SJSA1 (cell line): ENCODE measurements at regions not wholly inside any gene's neighbourhood (a gene's known extent, or its start where the extent isn't known, plus 50 kb on each side); places are given as distances from the start of the nearest gene placed in this dataset.

Source experiments
- DNase-seq, 2 experiments: peaks; one replicate each; pipeline ENCODE4 v3.0.0-alpha.2; 2015 to 2020; ENCODE audit warnings: low spot score in 2 of 2, low read depth in 1 of 2
- H3K27ac ChIP-seq: fragments of 250-450 bp; sonication (Bioruptor Pico); 2 replicates; pipeline ENCODE4 v1.5.1; 2020; ENCODE audit warnings: mild to moderate bottlenecking, moderate library complexity
- H3K27me3 ChIP-seq: fragments of 250-450 bp; sonication (Bioruptor Pico); replicated peaks from 2 replicates; pipeline ENCODE4 v1.5.1; 2020; ENCODE audit warnings: mild to moderate bottlenecking, moderate library complexity
- H3K36me3 ChIP-seq: fragments of 250-450 bp; sonication (Bioruptor Pico); 2 replicates; pipeline ENCODE4 v1.5.1; 2020; ENCODE audit warnings: mild to moderate bottlenecking
- H3K4me1 ChIP-seq: fragments of 250-450 bp; sonication (Bioruptor Pico); replicated peaks from 2 replicates; pipeline ENCODE4 v1.6.1; 2021; ENCODE audit warnings: mild to moderate bottlenecking
- H3K4me3 ChIP-seq: fragments of 250-450 bp; sonication (Bioruptor Pico); 2 replicates; pipeline ENCODE4 v1.5.1; 2020; ENCODE audit warnings: mild to moderate bottlenecking
- H3K9me3 ChIP-seq: fragments of 250-450 bp; sonication (Bioruptor Pico); replicated peaks from 2 replicates; pipeline ENCODE4 v1.5.1; 2020; ENCODE audit warnings: mild to moderate bottlenecking

GRCh38 chr3:102574355-102574754 is 139.5 kb downstream of the ZPLD1 start:
- no peak overlapping the region for H3K27ac ChIP-seq
- DNase-seq: no peak
- H3K9me3 ChIP-seq: no peaks in the 10 kb centered on the region
- no peak overlapping the region for H3K4me3 ChIP-seq
- H3K27me3 ChIP-seq: no peaks in the 10 kb centered on the region
- H3K36me3 ChIP-seq: no peaks in the 10 kb centered on the region
- no peaks in the 10 kb centered on the region for H3K4me1 ChIP-seq

GRCh38 chr3:102576651-102577050 is 141.8 kb downstream of the ZPLD1 start:
- H3K4me3 ChIP-seq: no peak overlapping the region

GRCh38 chr3:102577082-102577789 is 142.4 kb downstream of the ZPLD1 start:
- no peaks in the 10 kb centered on the region for H3K9me3 ChIP-seq

More at GRCh38 chr3:102576651-102577050, 141.8 kb downstream of the ZPLD1 start:
- DNase-seq: no peak
- Histone ChIP-seq H3K9me3 (no peaks in the 10 kb centered on the region), H3K27ac (no peak overlapping the region), H3K4me1 (no peaks in the 10 kb centered on the region), H3K36me3 (no peaks in the 10 kb centered on the region), H3K27me3 (no peaks in the 10 kb centered on the region)

GRCh38 chr3:102580760-102581159 is 145.9 kb downstream of the ZPLD1 start:
- no peak for DNase-seq
- H3K4me1 ChIP-seq: no peaks in the 10 kb centered on the region
- H3K36me3 ChIP-seq: no peaks in the 10 kb centered on the region
- H3K27me3 ChIP-seq: no peaks in the 10 kb centered on the region; the same call in 1 of the 2 replicates
- H3K27ac ChIP-seq: no peak overlapping the region
- no peaks in the 10 kb centered on the region for H3K9me3 ChIP-seq
- no peak overlapping the region for H3K4me3 ChIP-seq

More at GRCh38 chr3:102577082-102577789, 142.4 kb downstream of the ZPLD1 start:
- Histone ChIP-seq H3K4me1 (no peaks in the 10 kb centered on the region), H3K27ac (no peak overlapping the region), H3K27me3 (no peaks in the 10 kb centered on the region), H3K36me3 (no peaks in the 10 kb centered on the region), H3K4me3 (no peak overlapping the region)
- no peak for DNase-seq

- H3K4me1 ChIP-seq: no peaks in the 10 kb centered on the region
- H3K4me3 ChIP-seq: no peak overlapping the region
- no peak overlapping the region for H3K27ac ChIP-seq
- H3K27me3 ChIP-seq: no peaks in the 10 kb centered on the region; the same call in 1 of the 2 replicates
- no peak for DNase-seq
- no peaks in the 10 kb centered on the region for H3K9me3 ChIP-seq
- H3K36me3 ChIP-seq: no peaks in the 10 kb centered on the region
Measured at GRCh38 chr3:102586485-102586884, 151.7 kb downstream of the ZPLD1 start.

GRCh38 chr3:102593812-102594602 is 159.2 kb downstream of the ZPLD1 start:
- Histone ChIP-seq H3K4me1 (no peaks in the 10 kb centered on the region), H3K4me3 (no peak overlapping the region), H3K36me3 (no peaks in the 10 kb centered on the region), H3K27ac (no peak overlapping the region), H3K27me3 (no peaks in the 10 kb centered on the region), H3K9me3 (no peaks in the 10 kb centered on the region)
- DNase-seq: no peak

GRCh38 chr3:102595057-102595456 is 160.2 kb downstream of the ZPLD1 start:
- no peak for DNase-seq
- H3K4me3 ChIP-seq: no peak overlapping the region
- no peaks in the 10 kb centered on the region for H3K27me3 ChIP-seq
- H3K9me3 ChIP-seq: no peaks in the 10 kb centered on the region
- no peaks in the 10 kb centered on the region for H3K36me3 ChIP-seq
- H3K27ac ChIP-seq: no peak overlapping the region
- no peaks in the 10 kb centered on the region for H3K4me1 ChIP-seq

- no peak for DNase-seq
- no peaks in the 10 kb centered on the region for H3K9me3 ChIP-seq
- H3K4me1 ChIP-seq: no peaks in the 10 kb centered on the region
- H3K27me3 ChIP-seq: no peaks in the 10 kb centered on the region
- no peak overlapping the region for H3K4me3 ChIP-seq
- H3K27ac ChIP-seq: no peak overlapping the region
- no peaks in the 10 kb centered on the region for H3K36me3 ChIP-seq
Measured at GRCh38 chr3:102599819-102600576, 165.2 kb downstream of the ZPLD1 start.

- no peaks in the 10 kb centered on the region for H3K36me3 ChIP-seq
- H3K4me3 ChIP-seq: no peak overlapping the region
- no peak overlapping the region for H3K27ac ChIP-seq
- H3K27me3 ChIP-seq: no peaks in the 10 kb centered on the region
- no peaks in the 10 kb centered on the region for H3K9me3 ChIP-seq
- no peak for DNase-seq
- H3K4me1 ChIP-seq: no peaks in the 10 kb centered on the region
Measured at GRCh38 chr3:102605153-102605552, 170.3 kb downstream of the ZPLD1 start.

GRCh38 chr3:102608875-102609274 is 174.1 kb downstream of the ZPLD1 start:
- Histone ChIP-seq H3K36me3 (no peaks in the 10 kb centered on the region), H3K27me3 (no peaks in the 10 kb centered on the region), H3K27ac (no peak overlapping the region), H3K9me3 (no peaks in the 10 kb centered on the region), H3K4me3 (no peak overlapping the region), H3K4me1 (no peaks in the 10 kb centered on the region)
- DNase-seq: no peak

GRCh38 chr3:102614021-102614569 is 179.3 kb downstream of the ZPLD1 start:
- Histone ChIP-seq H3K4me1 (no peaks in the 10 kb centered on the region), H3K4me3 (no peak overlapping the region), H3K9me3 (no peaks in the 10 kb centered on the region), H3K27me3 (no peaks in the 10 kb centered on the region), H3K27ac (no peak overlapping the region), H3K36me3 (no peaks in the 10 kb centered on the region)
- no peak for DNase-seq

- no peaks in the 10 kb centered on the region for H3K4me1 ChIP-seq
- H3K27me3 ChIP-seq: no peaks in the 10 kb centered on the region
- no peak overlapping the region for H3K4me3 ChIP-seq
- no peaks in the 10 kb centered on the region for H3K36me3 ChIP-seq
- H3K27ac ChIP-seq: no peak overlapping the region
- no peak for DNase-seq
- H3K9me3 ChIP-seq: no peaks in the 10 kb centered on the region
Measured at GRCh38 chr3:102614585-102614984, 179.8 kb downstream of the ZPLD1 start.

- Histone ChIP-seq H3K36me3 (no peaks in the 10 kb centered on the region), H3K27ac (no peak overlapping the region), H3K9me3 (no peaks in the 10 kb centered on the region), H3K4me1 (no peaks in the 10 kb centered on the region), H3K27me3 (no peaks in the 10 kb centered on the region), H3K4me3 (no peak overlapping the region)
- no peak for DNase-seq
Measured at GRCh38 chr3:102617381-102617780, 182.6 kb downstream of the ZPLD1 start.
